A673 (cell line): ENCODE measurements at regions not wholly inside any gene's neighbourhood (a gene's known extent, or its start where the extent isn't known, plus 50 kb on each side); places are given as distances from the start of the nearest gene placed in this dataset.

ENCODE experiments used
- BruUV-seq: library from RNA; stranded (reverse); fragments of 400-500 nt; replicated peaks from 2 replicates; lab custom pipeline; 2021; lab: Mats Ljungman, UMichigan
- CTCF ChIA-PET: fragments of 300-600 bp; sonication (Branson Sonifier 250); formaldehyde crosslinking; loops from one replicate; lab custom pipeline; 2022; ENCODE audit warnings: antibody characterized with exemption; lab: Charles Lee
- POLR2A ChIA-PET: fragments of 300-600 bp; sonication (Branson Sonifier 250); formaldehyde crosslinking; loops from one replicate; lab custom pipeline; 2022; ENCODE audit warnings: antibody characterized with exemption; ENCODE audit not compliant: low non-redundant PET; lab: Charles Lee
- DNase-seq: peaks from one replicate; pipeline ENCODE4 v3.0.0-alpha.2; 2015; ENCODE audit warnings: low spot score
- H3K27ac ChIP-seq: fragments of 200-600 bp; sonication (generic); 2 replicates; pipeline ENCODE4 v1.5.1; 2016; ENCODE audit warnings: mixed run types, low read depth, mild to moderate bottlenecking, mixed read lengths, antibody characterized with exemption, low read length; ENCODE audit not compliant: poor library complexity, severe bottlenecking
- H3K27me3 ChIP-seq: fragments of 200-600 bp; sonication (generic); replicated peaks from 2 replicates; pipeline ENCODE4 v1.6.1; 2017; ENCODE audit warnings: mixed run types, low read depth, mild to moderate bottlenecking, mixed read lengths, antibody characterized with exemption, low read length; ENCODE audit not compliant: insufficient read depth, poor library complexity
- H3K36me3 ChIP-seq: fragments of 200-600 bp; sonication (generic); 2 replicates; pipeline ENCODE4 v1.6.1; 2016; ENCODE audit warnings: mixed run types, mild to moderate bottlenecking, mixed read lengths, antibody characterized with exemption, low read length; ENCODE audit not compliant: insufficient read depth, poor library complexity, severe bottlenecking
- H3K4me1 ChIP-seq: fragments of 200-600 bp; sonication (generic); 2 replicates; pipeline ENCODE4 v1.6.1; 2017; ENCODE audit warnings: mixed run types, mild to moderate bottlenecking, mixed read lengths, antibody characterized with exemption, low read length; ENCODE audit not compliant: insufficient read depth, poor library complexity, severe bottlenecking
- H3K4me3 ChIP-seq: fragments of 200-600 bp; sonication (generic); 2 replicates; pipeline ENCODE4 v1.5.1; 2016; ENCODE audit warnings: low read depth, mixed run types, mild to moderate bottlenecking, mixed read lengths, low read length; ENCODE audit not compliant: poor library complexity, severe bottlenecking
- H3K9me3 ChIP-seq: fragments of 200-600 bp; sonication (generic); 2 replicates; pipeline ENCODE4 v1.6.1; 2016; ENCODE audit warnings: mixed run types, low read depth, mild to moderate bottlenecking, mixed read lengths, antibody characterized with exemption, low read length; ENCODE audit not compliant: poor library complexity, severe bottlenecking
- CTCF ChIP-seq: fragments of 300-800, 200-600 bp; sonication (generic); conservative IDR thresholded peaks from 2 replicates; pipeline ENCODE4 v1.5.1; 2017; ENCODE audit warnings: low read depth, mild to moderate bottlenecking, antibody characterized with exemption, low read length, moderate library complexity, mixed read lengths
- EZH2 ChIP-seq: fragments of 200-600 bp; sonication (generic); IDR thresholded peaks from 2 replicates; pipeline ENCODE4 v1.6.1; 2017; ENCODE audit warnings: borderline replicate concordance, low read depth, mild to moderate bottlenecking, mixed read lengths, antibody characterized with exemption, low read length; ENCODE audit not compliant: poor library complexity, severe bottlenecking
- intact Hi-C: fragments of 100-400 bp; cut with micrococcal nuclease; formaldehyde crosslinking; loops from one replicate; pipeline ENCODE4 v1.10.0; 2022; ENCODE audit not compliant: unreplicated experiment

GRCh38 chr10:22854935-22855421, 72.9 kb upstream of the ARMC3 start:
- Histone ChIP-seq H3K4me1 (no peaks in the 10 kb centered on the region), H3K36me3 (no peaks in the 10 kb centered on the region), H3K4me3 (no peak overlapping the region), H3K27ac (no peak overlapping the region), H3K9me3 (no peaks in the 10 kb centered on the region), H3K27me3 (no peaks in the 10 kb centered on the region)
- no TSS peak for BruUV-seq
- TF ChIP-seq EZH2 (no peak), CTCF (no peak)
- intact Hi-C loops = no loop called here
- DNase-seq = no peak
- CTCF ChIA-PET = no interaction called here
- POLR2A ChIA-PET = no interaction called here

GRCh38 chr10:22853906-22854447, 73.9 kb upstream of the ARMC3 start:
- no peak for DNase-seq
- H3K4me1 ChIP-seq = no peaks in the 10 kb centered on the region
- no peaks in the 10 kb centered on the region for H3K9me3 ChIP-seq
- POLR2A ChIA-PET = no interaction called here
- no peak overlapping the region for H3K27ac ChIP-seq
- CTCF ChIA-PET = no interaction called here
- no peaks in the 10 kb centered on the region for H3K27me3 ChIP-seq
- TF ChIP-seq EZH2 = no peak
- no peak for TF ChIP-seq CTCF
- intact Hi-C loops = no loop called here
- BruUV-seq = no TSS peak
- H3K36me3 ChIP-seq = no peaks in the 10 kb centered on the region
- H3K4me3 ChIP-seq = no peak overlapping the region

- no peaks in the 10 kb centered on the region for H3K36me3 ChIP-seq
- H3K27ac ChIP-seq = no peak overlapping the region
- no peaks in the 10 kb centered on the region for H3K4me1 ChIP-seq
- DNase-seq = no peak
- H3K9me3 ChIP-seq = no peaks in the 10 kb centered on the region
- ChIA-PET POLR2A (no interaction called here), CTCF (no interaction called here)
- H3K27me3 ChIP-seq = no peaks in the 10 kb centered on the region
- no TSS peak for BruUV-seq
- TF ChIP-seq EZH2 (no peak), CTCF (no peak)
- no peak overlapping the region for H3K4me3 ChIP-seq
- intact Hi-C loops = no loop called here
These were observed 75.0 kb upstream of the ARMC3 start for GRCh38 chr10:22852712-22853353.
